Stimulated activated naive CD8-positive, alpha-beta T cell treated with anti-CD3 and anti-CD28 coated beads, Interleukin-15, Interleukin-2, amounts not matched to agents 100 ng/mL and 50 ng/mL, for 24 hours (primary cell): ENCODE measurements at regions not wholly inside any gene's neighbourhood (a gene's known extent, or its start where the extent isn't known, plus 50 kb on each side); places are given as distances from the start of the nearest gene placed in this dataset.

Experiments
- H3K27ac Mint-ChIP-seq: one replicate; pipeline ENCODE4 v1.8.0; 2021; ENCODE audit warnings: mild to moderate bottlenecking, mixed read lengths
- H3K27me3 Mint-ChIP-seq: one replicate; pipeline ENCODE4 v1.8.0; 2021; ENCODE audit warnings: mixed read lengths
- H3K36me3 Mint-ChIP-seq: one replicate; pipeline ENCODE4 v1.8.0; 2021; ENCODE audit warnings: low read depth, mixed read lengths
- H3K4me1 Mint-ChIP-seq: one replicate; pipeline ENCODE4 v1.8.0; 2021; ENCODE audit warnings: low read depth, mixed read lengths
- H3K4me3 Mint-ChIP-seq: one replicate; pipeline ENCODE4 v1.8.0; 2021; ENCODE audit warnings: mild to moderate bottlenecking, mixed read lengths
- H3K9me3 Mint-ChIP-seq: one replicate; pipeline ENCODE4 v1.8.0; 2021; ENCODE audit warnings: mixed read lengths

- Mint-ChIP-seq H3K27ac (peak overlapping the region; percentile 67), H3K4me1 (peaks cover 75% of the 10 kb centered on the region), H3K4me3 (no peak overlapping the region), H3K27me3 (no peaks in the 10 kb centered on the region), H3K36me3 (peaks cover 4% of the 10 kb centered on the region), H3K9me3 (no peaks in the 10 kb centered on the region)
Observed at GRCh38 chr3:56855856-56856512, 54.2 kb upstream of the ARHGEF3 start.

GRCh38 chr3:56854856-56855611 is 53.3 kb upstream of the ARHGEF3 start:
- H3K27ac Mint-ChIP-seq = peak overlapping the region; percentile 49
- H3K36me3 Mint-ChIP-seq = peaks cover 4% of the 10 kb centered on the region
- H3K27me3 Mint-ChIP-seq = no peaks in the 10 kb centered on the region
- no peak overlapping the region for H3K4me3 Mint-ChIP-seq
- peaks cover 65% of the 10 kb centered on the region for H3K4me1 Mint-ChIP-seq
- H3K9me3 Mint-ChIP-seq = no peaks in the 10 kb centered on the region

GRCh38 chr3:56851966-56852884 is 50.5 kb upstream of the ARHGEF3 start:
- Mint-ChIP-seq H3K27me3 (no peaks in the 10 kb centered on the region), H3K27ac (no peak overlapping the region), H3K9me3 (no peaks in the 10 kb centered on the region), H3K36me3 (peaks cover 4% of the 10 kb centered on the region), H3K4me1 (peaks cover 51% of the 10 kb centered on the region), H3K4me3 (no peak overlapping the region)
